ENCODE measurements at regions not wholly inside any gene's neighbourhood (a gene's known extent, or its start where the extent isn't known, plus 50 kb on each side); places are given as distances from the start of the nearest gene placed in this dataset.

DNA sequence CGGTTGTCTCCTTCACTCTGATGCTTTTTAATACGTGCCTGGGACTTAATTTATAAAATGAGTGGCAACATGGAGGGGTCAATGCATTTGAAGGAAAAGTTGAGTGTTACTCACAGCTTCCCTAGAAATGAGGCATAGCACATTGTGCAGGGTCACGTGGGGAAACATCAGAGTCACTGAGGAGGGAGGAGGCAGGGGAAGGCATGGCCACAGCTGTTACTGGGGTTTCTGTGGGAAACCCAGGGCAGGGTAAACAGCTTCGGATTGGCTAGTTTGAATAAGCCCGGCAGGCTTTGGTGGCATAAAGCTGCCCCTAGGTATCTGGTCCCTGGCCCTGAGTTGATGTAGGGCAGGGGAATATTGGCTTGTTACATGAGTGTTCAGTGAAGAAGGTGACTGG, 98.9 kb upstream of the ST8SIA2 start:
- TF ChIP-seq, protein P1, sequence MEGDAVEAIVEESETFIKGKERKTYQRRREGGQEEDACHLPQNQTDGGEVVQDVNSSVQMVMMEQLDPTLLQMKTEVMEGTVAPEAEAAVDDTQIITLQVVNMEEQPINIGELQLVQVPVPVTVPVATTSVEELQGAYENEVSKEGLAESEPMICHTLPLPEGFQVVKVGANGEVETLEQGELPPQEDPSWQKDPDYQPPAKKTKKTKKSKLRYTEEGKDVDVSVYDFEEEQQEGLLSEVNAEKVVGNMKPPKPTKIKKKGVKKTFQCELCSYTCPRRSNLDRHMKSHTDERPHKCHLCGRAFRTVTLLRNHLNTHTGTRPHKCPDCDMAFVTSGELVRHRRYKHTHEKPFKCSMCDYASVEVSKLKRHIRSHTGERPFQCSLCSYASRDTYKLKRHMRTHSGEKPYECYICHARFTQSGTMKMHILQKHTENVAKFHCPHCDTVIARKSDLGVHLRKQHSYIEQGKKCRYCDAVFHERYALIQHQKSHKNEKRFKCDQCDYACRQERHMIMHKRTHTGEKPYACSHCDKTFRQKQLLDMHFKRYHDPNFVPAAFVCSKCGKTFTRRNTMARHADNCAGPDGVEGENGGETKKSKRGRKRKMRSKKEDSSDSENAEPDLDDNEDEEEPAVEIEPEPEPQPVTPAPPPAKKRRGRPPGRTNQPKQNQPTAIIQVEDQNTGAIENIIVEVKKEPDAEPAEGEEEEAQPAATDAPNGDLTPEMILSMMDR (conservative IDR thresholded peaks at IDR 0.05 in 1 of 2, IDR thresholded peaks at IDR 0.05 in 1 of 2; ENCODE audit: extremely low read depth in 1 of 2, insufficient read depth in 1 of 2, low read depth in 1 of 2, low read length in 2 of 2) = no peak
- TF ChIP-seq EZH2 (IDR thresholded peaks at IDR 0.05; ENCODE audit: borderline replicate concordance, low read length) = no peak

All from mammary epithelial cell (primary cell).